NCI-H446 (cell line): ENCODE measurements at regions not wholly inside any gene's neighbourhood (a gene's known extent, or its start where the extent isn't known, plus 50 kb on each side); places are given as distances from the start of the nearest gene placed in this dataset.

Source experiments
- DNase-seq, 2 experiments: peaks; one replicate each; lab custom pipeline; 2025; lab: John Stamatoyannopoulos, UW

- DNase-seq: peak; percentile 82 to 94
Observed at GRCh38 chr12:66066137-66066928, 64.2 kb downstream of the LLPH start.

- peak in 1 of 2 experiments; percentile 59 for DNase-seq
Observed at GRCh38 chr12:66065641-66066136, 64.9 kb downstream of the LLPH start.

- DNase-seq: no peak
Observed at GRCh38 chr12:66065150-66065549, 65.4 kb downstream of the LLPH start.

GRCh38 chr12:66063916-66064315 is 66.6 kb downstream of the LLPH start:
- no peak for DNase-seq

GRCh38 chr12:66062290-66062625 is 68.3 kb downstream of the LLPH start:
- no peak for DNase-seq

- no peak for DNase-seq
Observed at GRCh38 chr12:66061557-66062289, 68.8 kb downstream of the LLPH start.

- no peak for DNase-seq
Observed at GRCh38 chr12:66061076-66061475, 69.5 kb downstream of the LLPH start.

GRCh38 chr12:66060163-66060907 is 70.2 kb downstream of the LLPH start:
- DNase-seq: peak in 1 of 2 experiments; percentile 9

- DNase-seq: peak; percentile 83 to 93
Observed at GRCh38 chr12:66059666-66060065, 70.9 kb downstream of the LLPH start.

- DNase-seq: peak; percentile 25 to 63
Observed at GRCh38 chr12:66058554-66058953, 72.0 kb downstream of the LLPH start.

GRCh38 chr12:66055837-66056319 is 74.7 kb downstream of the LLPH start:
- peak in 1 of 2 experiments; percentile 42 for DNase-seq

- no peak for DNase-seq
Observed at GRCh38 chr12:66052988-66053615, 77.4 kb downstream of the LLPH start.

- DNase-seq: no peak
Observed at GRCh38 chr12:66051361-66051760, 79.2 kb downstream of the LLPH start.

GRCh38 chr12:66050610-66051009 is 79.9 kb downstream of the LLPH start:
- no peak for DNase-seq

- DNase-seq: no peak
Observed at GRCh38 chr12:66050283-66050576, 80.3 kb downstream of the LLPH start.

- DNase-seq: no peak
Observed at GRCh38 chr12:66049538-66050282, 80.8 kb downstream of the LLPH start.

GRCh38 chr12:66048835-66049537 is 81.6 kb downstream of the LLPH start:
- no peak for DNase-seq

- DNase-seq: no peak
Observed at GRCh38 chr12:66048218-66048834, 82.2 kb downstream of the LLPH start.

- no peak for DNase-seq
Observed at GRCh38 chr12:66047411-66048021, 83.0 kb downstream of the LLPH start.

GRCh38 chr12:66045506-66045905 is 85.0 kb downstream of the LLPH start:
- DNase-seq: no peak
